Gastroesophageal sphincter (tissue), 4 donors: ENCODE measurements at regions not wholly inside any gene's neighbourhood (a gene's known extent, or its start where the extent isn't known, plus 50 kb on each side); places are given as distances from the start of the nearest gene placed in this dataset.

ENCODE experiments used
- ATAC-seq: fragments of 150-250 bp; one replicate; pipeline ENCODE4 v1.9.1; 2016; ENCODE audit warnings: mild to moderate bottlenecking, moderate library complexity
- H3K27ac ChIP-seq, 4 donors: fragments of 200-600 bp; sonication (generic) in 3 of 4; 1 replicate in 3 of 4; 2 replicates in 1 of 4; pipeline ENCODE4 v1.5.1; 2016 to 2019
- H3K27me3 ChIP-seq: fragments of 200-600 bp; sonication (generic); one replicate; pipeline ENCODE4 v1.5.1; 2019
- H3K36me3 ChIP-seq, 2 donors: fragments of 200-600 bp; sonication (generic); one replicate each; pipeline ENCODE4 v1.5.1; 2019; ENCODE audit warnings: control low read depth in 1 of 2
- H3K4me1 ChIP-seq, 3 donors: fragments of 200-600 bp; sonication (generic); 1 replicate in 2 of 3; 2 replicates in 1 of 3; pipeline ENCODE4 v1.5.1; 2016 to 2019; ENCODE audit warnings: control low read depth in 2 of 3
- H3K4me3 ChIP-seq, 2 donors: fragments of 200-600 bp; sonication (generic); one replicate each; pipeline ENCODE4 v1.5.1; 2019; ENCODE audit warnings: mild to moderate bottlenecking in 1 of 2, moderate library complexity in 1 of 2
- H3K9me3 ChIP-seq, 3 donors: fragments of 200-600 bp; sonication (generic); one replicate each; pipeline ENCODE4 v1.5.1; 2017 to 2019; ENCODE audit warnings: control low read depth in 2 of 3
- CTCF ChIP-seq, 4 experiments: fragments of 200-600 bp in 2 of 4; fragments of 450-650 bp in 2 of 4; sonication (generic) in 1 of 4; IDR thresholded peaks; one replicate each; pipeline ENCODE4 v1.5.1; 2017 to 2019; ENCODE audit warnings: antibody characterized with exemption in 4 of 4, mild to moderate bottlenecking in 2 of 4, moderate library complexity in 2 of 4
- EP300 ChIP-seq: sonication (generic); formaldehyde crosslinking; IDR thresholded peaks from one replicate; pipeline ENCODE4 v1.6.1; 2017; ENCODE audit warnings: antibody characterized with exemption, mild to moderate bottlenecking
- POLR2A ChIP-seq, 2 donors: fragments of 450-650 bp; IDR thresholded peaks; one replicate each; pipeline ENCODE4 v1.6.1; 2017; ENCODE audit warnings: antibody characterized with exemption in 2 of 2, mild to moderate bottlenecking in 2 of 2, moderate library complexity in 1 of 2
- POLR2AphosphoS5 ChIP-seq: sonication (generic); formaldehyde crosslinking; IDR thresholded peaks from one replicate; pipeline ENCODE4 v1.6.1; 2017; ENCODE audit warnings: antibody characterized with exemption
- WGBS, 2 donors: methylation state at CpG; one replicate each; pipeline ENCODE4 v1.1.5; 2018; ENCODE audit warnings: low coverage in 1 of 2; 5-methylcytosine and 5-hydroxymethylcytosine counted together

- Histone ChIP-seq H3K4me1 (peaks cover 0 to 14% (median 0%) of the 10 kb centered on the region in 3 donors), H3K4me3 (no peak overlapping the region), H3K27ac (no peak overlapping the region), H3K27me3 (no peaks in the 10 kb centered on the region), H3K36me3 (no peaks in the 10 kb centered on the region), H3K9me3 (no peaks in the 10 kb centered on the region)
- WGBS, 2 donors, result 52 to 85% methylated on average over 2 to 3 of the region's 3 CpGs
- no peak for ATAC-seq
- TF ChIP-seq EP300 (no peak), POLR2AphosphoS5 (no peak), POLR2A (IDR thresholded peaks at IDR 0.05) (no peak), CTCF (IDR thresholded peaks at IDR 0.05) (no peak)
Observed at GRCh38 chr4:137611998-137612700, 79.9 kb upstream of the PCDH18 start.

GRCh38 chr4:137610960-137611359 lies 78.7 kb upstream of the PCDH18 start:
- H3K4me1 ChIP-seq, result peaks cover 0 to 14% (median 0%) of the 10 kb centered on the region in 3 donors
- no peak overlapping the region for H3K27ac ChIP-seq
- no peaks in the 10 kb centered on the region for H3K27me3 ChIP-seq
- H3K9me3 ChIP-seq, result no peaks in the 10 kb centered on the region
- H3K4me3 ChIP-seq, result no peak overlapping the region
- ATAC-seq, result no peak
- peak in 1 of 4 experiments; percentile 33 for TF ChIP-seq CTCF (IDR thresholded peaks at IDR 0.05)
- no peak for TF ChIP-seq POLR2AphosphoS5
- no peak for TF ChIP-seq EP300
- no peak for TF ChIP-seq POLR2A (IDR thresholded peaks at IDR 0.05)
- no peaks in the 10 kb centered on the region for H3K36me3 ChIP-seq
- 100% methylated on average over 2 of the region's 2 CpGs for WGBS, 2 donors

GRCh38 chr4:137609718-137610430 lies 77.6 kb upstream of the PCDH18 start:
- peak; percentile 34 for ATAC-seq
- Histone ChIP-seq H3K9me3 (no peaks in the 10 kb centered on the region), H3K27ac (peak overlapping the region; percentile 43 to 71 (median 60)), H3K4me1 (peaks cover 0 to 14% (median 0%) of the 10 kb centered on the region in 3 donors), H3K4me3 (peak overlapping the region; percentile 19 to 24), H3K27me3 (no peaks in the 10 kb centered on the region), H3K36me3 (no peaks in the 10 kb centered on the region)
- TF ChIP-seq EP300 (no peak), POLR2AphosphoS5 (peak; percentile 48), POLR2A (IDR thresholded peaks at IDR 0.05) (no peak)
- 8 to 10% methylated on average over 2 to 4 of the region's 4 CpGs for WGBS, 2 donors

- Histone ChIP-seq H3K36me3 (no peaks in the 10 kb centered on the region), H3K27ac (no peak overlapping the region), H3K9me3 (no peaks in the 10 kb centered on the region), H3K4me3 (no peak overlapping the region), H3K4me1 (peaks cover 0 to 14% (median 0%) of the 10 kb centered on the region in 3 donors), H3K27me3 (no peaks in the 10 kb centered on the region)
- WGBS, 2 donors, result 100% methylated on average over 1 of the region's 1 CpG
- peak; percentile 73 for ATAC-seq
- no peak for TF ChIP-seq EP300
- no peak for TF ChIP-seq CTCF (IDR thresholded peaks at IDR 0.05)
- no peak for TF ChIP-seq POLR2AphosphoS5
- TF ChIP-seq POLR2A (IDR thresholded peaks at IDR 0.05), result no peak
Observed at GRCh38 chr4:137608085-137608484, 75.8 kb upstream of the PCDH18 start.

GRCh38 chr4:137602436-137602835 lies 70.1 kb upstream of the PCDH18 start:
- TF ChIP-seq POLR2A (IDR thresholded peaks at IDR 0.05) (no peak), CTCF (IDR thresholded peaks at IDR 0.05) (no peak), EP300 (no peak), POLR2AphosphoS5 (no peak)
- no peak overlapping the region for H3K4me3 ChIP-seq
- no peaks in the 10 kb centered on the region for H3K36me3 ChIP-seq
- H3K27ac ChIP-seq, result no peak overlapping the region
- H3K9me3 ChIP-seq, result no peaks in the 10 kb centered on the region
- ATAC-seq, result no peak
- H3K27me3 ChIP-seq, result no peaks in the 10 kb centered on the region
- WGBS, 2 donors, result 44 to 52% methylated on average over 2 of the region's 2 CpGs
- H3K4me1 ChIP-seq, result peaks cover 0 to 7% (median 0%) of the 10 kb centered on the region in 3 donors
